K562 (cell line): ENCODE measurements at regions not wholly inside any gene's neighbourhood (a gene's known extent, or its start where the extent isn't known, plus 50 kb on each side); places are given as distances from the start of the nearest gene placed in this dataset.
"Not testable (repeated sequence)": the region's sequence is repeated elsewhere in the genome, so short reads cannot be mapped to it uniquely, and the experiment has no call there.

Experiments used
- ATAC-seq: fragments of 200-7000 bp; cut with Tn5 transposase; 3 replicates; pipeline ENCODE4 v1.9.1; 2020; ENCODE audit warnings: moderate library complexity
- BruUV-seq: library from RNA; stranded (reverse); fragments of 400-500 nt; replicated peaks from 2 replicates; lab custom pipeline; 2021; lab: Mats Ljungman, UMichigan
- CTCF ChIA-PET: fragments of 300-600 bp; formaldehyde crosslinking; extraction: SDS; loops from one replicate; lab custom pipeline; 2021; ENCODE audit warnings: low intra/inter-chr PET ratio; lab: Yijun Ruan, JAX
- POLR2A ChIA-PET: fragments of 300-600, 350-650 bp; sonication (Branson Sonifier 250); formaldehyde crosslinking; extraction: SDS; loops from one replicate; lab custom pipeline; 2021; ENCODE audit warnings: antibody characterized with exemption, inconsistent platforms; lab: Yijun Ruan, JAX
- DNase-seq, 4 experiments: peaks; one replicate each; pipeline versions ENCODE4 v3.0.0 to v3.0.0-alpha.2; 2011 to 2018; ENCODE audit warnings: low spot score in 3 of 4, mixed read lengths in 3 of 4; ENCODE audit errors: extremely low read depth in 1 of 4
- FAIRE-seq: peaks from 2 replicates; lab custom pipeline; 2011; peaks lifted over from hg19 to GRCh38; lab: Jason Lieb, UNC
- H2AFZ ChIP-seq: 2 replicates; pipeline ENCODE4 v1.6.0; 2011; ENCODE audit warnings: low read depth, low read length, control low read depth, inconsistent platforms
- H3K27ac ChIP-seq: fragments of 200-600 bp; 3 replicates; pipeline ENCODE4 v1.8.0; 2011; ENCODE audit warnings: low read depth, mild to moderate bottlenecking, control low read depth, inconsistent platforms, low read length, moderate library complexity, mixed read lengths; ENCODE audit errors: extremely low read depth
- H3K27me3 ChIP-seq, 2 experiments: fragments of 300-600 bp in 1 of 2; 2 replicates in 1 of 2; 3 replicates in 1 of 2; pipeline versions ENCODE4 v1.6.0 to v1.8.0; 2011; ENCODE audit warnings: inconsistent platforms in 2 of 2, low read length in 2 of 2, mild to moderate bottlenecking in 1 of 2, mixed read lengths in 1 of 2, moderate library complexity in 1 of 2; ENCODE audit not compliant: control insufficient read depth in 2 of 2, insufficient read depth in 2 of 2
- H3K36me3 ChIP-seq: fragments of 300-600 bp; 3 replicates; pipeline ENCODE4 v1.8.0; 2011; ENCODE audit warnings: mild to moderate bottlenecking, low read length, inconsistent platforms; ENCODE audit not compliant: control insufficient read depth, insufficient read depth
- H3K4me1 ChIP-seq, 2 experiments: fragments of 200-600 bp in 1 of 2; replicated peaks in 1 of 2; 2 replicates in 1 of 2; 3 replicates in 1 of 2; pipeline versions ENCODE4 v1.5.1 to v1.8.0; 2011; ENCODE audit warnings: inconsistent platforms in 2 of 2, low read length in 2 of 2, mild to moderate bottlenecking in 1 of 2, mixed read lengths in 1 of 2, moderate library complexity in 1 of 2; ENCODE audit not compliant: control insufficient read depth in 2 of 2, insufficient read depth in 2 of 2
- H3K4me2 ChIP-seq: 2 replicates; pipeline ENCODE4 v1.6.1; 2011; ENCODE audit warnings: low read length, control low read depth, inconsistent platforms, mixed read lengths; ENCODE audit not compliant: insufficient read depth
- H3K4me3 ChIP-seq: fragments of 200-600 bp; sonication (generic), shearing (Covaris generic); 2 replicates; pipeline ENCODE4 v1.5.1; 2016; ENCODE audit warnings: control low read depth, inconsistent platforms
- H3K79me2 ChIP-seq: fragments of 200-600 bp; 3 replicates; pipeline ENCODE4 v1.8.0; 2011; ENCODE audit warnings: low read length, inconsistent platforms; ENCODE audit not compliant: control insufficient read depth, insufficient read depth
- H3K9ac ChIP-seq, 2 experiments: 2 replicates each; pipeline versions ENCODE4 v1.6.0 to v1.6.1; 2011; ENCODE audit warnings: low read depth in 2 of 2, low read length in 2 of 2, control low read depth in 1 of 2, inconsistent platforms in 1 of 2, mild to moderate bottlenecking in 1 of 2, mixed read lengths in 1 of 2; ENCODE audit not compliant: insufficient read depth in 1 of 2
- H3K9me1 ChIP-seq: one replicate; pipeline ENCODE4 v1.6.0; 2011; ENCODE audit warnings: inconsistent platforms, mild to moderate bottlenecking, low read length, moderate library complexity; ENCODE audit not compliant: control insufficient read depth, insufficient read depth
- H3K9me3 ChIP-seq: replicated peaks from 2 replicates; pipeline ENCODE4 v1.5.1; 2011; ENCODE audit warnings: low read depth, low read length, inconsistent platforms; ENCODE audit not compliant: control insufficient read depth, insufficient read depth
- H4K20me1 ChIP-seq: replicated peaks from 2 replicates; pipeline ENCODE4 v1.6.1; 2011; ENCODE audit warnings: low read length, inconsistent platforms, mixed read lengths; ENCODE audit not compliant: control insufficient read depth, insufficient read depth
- ATF7 ChIP-seq: fragments of 450-650 bp; IDR thresholded peaks from 2 replicates; pipeline ENCODE4 v1.7.1; 2014; ENCODE audit warnings: mild to moderate bottlenecking, moderate library complexity
- CREM ChIP-seq: IDR thresholded peaks from 2 replicates; pipeline ENCODE4 v1.6.1; 2014; ENCODE audit warnings: antibody characterized with exemption, low read depth
- DIDO1 ChIP-seq: fragments of 450-650 bp; IDR thresholded peaks from 2 replicates; pipeline ENCODE4 v1.6.1; 2016; ENCODE audit warnings: low read depth, missing biosample characterization, missing genetic modification characterization
- EGR1 ChIP-seq: fragments of 450-650 bp; conservative IDR thresholded peaks from 2 replicates; pipeline ENCODE4 v1.6.1; 2017; ENCODE audit warnings: mild to moderate bottlenecking
- EP400 ChIP-seq: fragments of 450-650 bp; IDR thresholded peaks from 2 replicates; pipeline ENCODE4 v1.6.1; 2017; ENCODE audit warnings: antibody characterized with exemption, mild to moderate bottlenecking, moderate library complexity
- FOXA3 ChIP-seq, 2 experiments: fragments of 450-650 bp in 1 of 2; sonication (generic) in 1 of 2; formaldehyde crosslinking; IDR thresholded peaks in 1 of 2; conservative IDR thresholded peaks in 1 of 2; 2 replicates each; pipeline versions ENCODE4 v1.4.0 to v1.8.0; 2020 to 2022; ENCODE audit warnings: mild to moderate bottlenecking in 2 of 2, missing genetic modification reagents in 1 of 2
- HDAC1 ChIP-seq, 2 experiments: fragments of 450-650 bp; IDR thresholded peaks; 2 replicates each; pipeline ENCODE4 v1.6.1; 2016 to 2017; ENCODE audit warnings: inconsistent platforms in 1 of 2, mild to moderate bottlenecking in 1 of 2, moderate library complexity in 1 of 2
- MTA3 ChIP-seq: fragments of 450-650 bp; formaldehyde crosslinking; IDR thresholded peaks from 2 replicates; pipeline ENCODE4 v1.6.1; 2017; ENCODE audit warnings: mild to moderate bottlenecking, borderline replicate concordance
- NCOR1 ChIP-seq: fragments of 450-650 bp; IDR thresholded peaks from 2 replicates; pipeline ENCODE4 v1.6.1; 2016; ENCODE audit warnings: mild to moderate bottlenecking, moderate library complexity
- NFRKB ChIP-seq: fragments of 450-650 bp; IDR thresholded peaks from 2 replicates; pipeline ENCODE4 v1.6.1; 2016; ENCODE audit warnings: low read depth
- NR2C2 ChIP-seq, 2 experiments: fragments of 200-800 bp in 1 of 2; sonication (Bioruptor generic) in 1 of 2; sonication (generic) in 1 of 2; formaldehyde crosslinking in 1 of 2; IDR thresholded peaks; 2 replicates each; pipeline versions ENCODE4 v1.6.1 to v1.8.0; 2016 to 2022; ENCODE audit warnings: mild to moderate bottlenecking in 1 of 2, missing compliant biosample characterization in 1 of 2, missing genetic modification characterization in 1 of 2, missing genetic modification reagents in 1 of 2
- NR4A1 ChIP-seq, 2 experiments: fragments of 250-450 bp in 1 of 2; fragments of 450-650 bp in 1 of 2; sonication (Bioruptor Pico) in 1 of 2; IDR thresholded peaks; 2 replicates each; pipeline versions ENCODE4 v1.4.0 to v1.6.1; 2016 to 2020; ENCODE audit warnings: mild to moderate bottlenecking in 2 of 2, missing compliant biosample characterization in 1 of 2, missing genetic modification characterization in 1 of 2, moderate library complexity in 1 of 2
- RBFOX2 ChIP-seq: fragments of 200-400 bp; formaldehyde crosslinking; IDR thresholded peaks from 2 replicates; pipeline ENCODE4 v1.6.1; 2017; ENCODE audit warnings: low read depth, mild to moderate bottlenecking, low read length, moderate library complexity
- SMARCA4 ChIP-seq: fragments of 450-650 bp; IDR thresholded peaks from 2 replicates; pipeline ENCODE4 v1.6.1; 2016
- SMARCE1 ChIP-seq: fragments of 450-650 bp; IDR thresholded peaks from 2 replicates; pipeline ENCODE4 v1.7.1; 2016; ENCODE audit warnings: mild to moderate bottlenecking
- TOE1 ChIP-seq, 2 experiments: fragments of 450-650 bp in 1 of 2; sonication (generic) in 1 of 2; formaldehyde crosslinking in 1 of 2; IDR thresholded peaks; 2 replicates each; pipeline versions ENCODE4 v1.7.1 to v1.8.0; 2016 to 2022; ENCODE audit warnings: borderline replicate concordance in 2 of 2, mild to moderate bottlenecking in 2 of 2, antibody characterized with exemption in 1 of 2, inconsistent platforms in 1 of 2, low read depth in 1 of 2, missing genetic modification reagents in 1 of 2, moderate library complexity in 1 of 2
- ZEB2 ChIP-seq: fragments of 450-650 bp; IDR thresholded peaks from 2 replicates; pipeline ENCODE4 v1.6.1; 2016
- WGBS: fragments of 100-300 bp; shearing (Covaris generic); methylation state at CpG from one replicate; pipeline ENCODE4 v1.1.6; 2016; ENCODE audit warnings: low coverage, mixed read lengths; ENCODE audit not compliant: insufficient coverage; ENCODE audit errors: missing lambda C conversion rate; 5-methylcytosine and 5-hydroxymethylcytosine counted together
- in situ Hi-C: fragments of 300-500 bp; cut with MboI; formaldehyde crosslinking; loops from 4 replicates; pipeline ENCODE4 v1.15.0; 2018; ENCODE audit warnings: inconsistent platforms, mixed read lengths
- intact Hi-C: fragments of 100-400 bp; cut with micrococcal nuclease; formaldehyde crosslinking; loops from 2 replicates; pipeline ENCODE4 v1.14.2; 2022
- TF ChIP-seq, protein P1 (sequence below), 2 experiments: IDR thresholded peaks in 1 of 2; conservative IDR thresholded peaks in 1 of 2; 2 replicates each; pipeline ENCODE4 v1.6.1; 2016; ENCODE audit warnings: low read depth in 2 of 2, mild to moderate bottlenecking in 1 of 2, missing compliant biosample characterization in 1 of 2, missing genetic modification characterization in 1 of 2, moderate library complexity in 1 of 2

DNA sequence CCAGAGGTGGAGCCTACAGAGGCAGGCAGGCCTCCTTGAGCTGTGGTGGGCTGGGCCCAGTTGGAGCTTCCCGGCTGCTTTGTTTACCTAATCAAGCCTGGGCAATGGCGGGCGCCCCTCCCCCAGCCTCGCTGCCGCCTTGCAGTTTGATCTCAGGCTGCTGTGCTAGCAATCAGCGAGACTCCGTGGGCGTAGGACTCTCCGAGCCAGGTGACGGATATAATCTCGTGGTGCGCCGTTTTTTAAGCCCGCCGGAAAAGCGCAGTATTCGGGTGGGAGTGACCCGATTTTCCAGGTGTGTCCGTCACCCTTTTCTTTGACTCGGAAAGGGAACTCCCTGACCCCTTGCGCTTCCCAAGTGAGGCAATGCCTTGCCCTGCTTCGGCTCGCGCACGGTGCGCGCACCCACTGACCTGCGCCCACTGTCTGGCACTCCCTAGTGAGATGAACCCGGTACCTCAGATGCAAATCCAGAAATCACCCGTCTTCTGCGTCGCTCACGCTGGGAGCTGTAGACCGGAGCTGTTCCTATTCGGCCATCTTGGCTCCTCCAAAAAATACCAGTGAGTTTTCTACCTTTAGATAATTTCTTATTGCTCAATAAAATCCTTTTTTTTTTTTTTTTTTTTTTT is 118.5 kb upstream of the TBC1D5 start:
- POLR2A ChIA-PET; in situ Hi-C loops; H3K4me1 ChIP-seq; intact Hi-C loops; H3K79me2 ChIP-seq; H4K20me1 ChIP-seq; FAIRE-seq; H3K36me3 ChIP-seq; H3K9me3 ChIP-seq; CTCF ChIA-PET; H3K27me3 ChIP-seq; H3K9me1 ChIP-seq; TF ChIP-seq NR2C2 (CRISPR knock-in tag; IDR thresholded peaks at IDR 0.05); NR4A1 (CRISPR knock-in tag; IDR thresholded peaks at IDR 0.05); TOE1 (CRISPR knock-in tag; IDR thresholded peaks at IDR 0.05; ENCODE audit: borderline replicate concordance, low read depth): not testable (repeated sequence)
- Histone ChIP-seq H3K9ac (peak overlapping the region; percentile 77 to 88), H3K27ac (peak overlapping the region; percentile 70), H3K4me3 (peak overlapping the region; percentile 40), H2AFZ (peak overlapping the region; percentile 79), H3K4me2 (peak overlapping the region; percentile 67; the same call in 1 of the 2 replicates)
- TSS peak; percentile 67 for BruUV-seq
- DNase-seq: peak in 1 of 4 experiments; percentile 47
- ATAC-seq: peak; percentile 72
- WGBS: 7% methylated on average over 27 of the region's 35 CpGs
- TF ChIP-seq NCOR1: peak; percentile 31; the same call in 1 of the 2 replicates
- TF ChIP-seq FOXA3 (CRISPR knock-in tag; conservative IDR thresholded peaks at IDR 0.05 in 1 of 2, IDR thresholded peaks at IDR 0.05 in 1 of 2): peak; percentile 68 to 93; a peak in 3 of 4 replicates
- peak; percentile 38; the same call in 1 of the 2 replicates for TF ChIP-seq NR2C2 (tag; IDR thresholded peaks at IDR 0.05)
- TF ChIP-seq ATF7: peak; percentile 74
- TF ChIP-seq MTA3: 0 out of 2 replicates have a peak, but pooled peaks have one; percentile 53
- TF ChIP-seq CREM: peak; percentile 29; the same call in 1 of the 2 replicates
- TF ChIP-seq DIDO1 (tag): 0 out of 2 replicates have a peak, but pooled peaks have one; percentile 49
- TF ChIP-seq NR4A1 (tag; IDR thresholded peaks at IDR 0.05): 0 out of 2 replicates have a peak, but pooled peaks have one; percentile 35
- peak; percentile 58 for TF ChIP-seq RBFOX2
- TF ChIP-seq SMARCE1: 0 out of 2 replicates have a peak, but pooled peaks have one; percentile 59
- peak; percentile 62 for TF ChIP-seq EP400
- TF ChIP-seq, protein P1, sequence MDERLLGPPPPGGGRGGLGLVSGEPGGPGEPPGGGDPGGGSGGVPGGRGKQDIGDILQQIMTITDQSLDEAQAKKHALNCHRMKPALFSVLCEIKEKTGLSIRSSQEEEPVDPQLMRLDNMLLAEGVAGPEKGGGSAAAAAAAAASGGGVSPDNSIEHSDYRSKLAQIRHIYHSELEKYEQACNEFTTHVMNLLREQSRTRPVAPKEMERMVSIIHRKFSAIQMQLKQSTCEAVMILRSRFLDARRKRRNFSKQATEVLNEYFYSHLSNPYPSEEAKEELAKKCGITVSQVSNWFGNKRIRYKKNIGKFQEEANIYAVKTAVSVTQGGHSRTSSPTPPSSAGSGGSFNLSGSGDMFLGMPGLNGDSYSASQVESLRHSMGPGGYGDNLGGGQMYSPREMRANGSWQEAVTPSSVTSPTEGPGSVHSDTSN (CRISPR knock-in tag; IDR thresholded peaks at IDR 0.05; ENCODE audit: low read depth): not testable (repeated sequence)
- TF ChIP-seq, protein P1 (tag; conservative IDR thresholded peaks at IDR 0.05; ENCODE audit: low read depth): peak; percentile 42; the same call in 1 of the 2 replicates
- peak; percentile 93 for TF ChIP-seq NFRKB
- TF ChIP-seq SMARCA4: peak; percentile 37
- peak in 1 of 2 experiments; percentile 51; a peak in 2 of 4 replicates for TF ChIP-seq HDAC1 (IDR thresholded peaks at IDR 0.05)
- TF ChIP-seq TOE1 (IDR thresholded peaks at IDR 0.05; ENCODE audit: borderline replicate concordance): peak; percentile 57
- peak; percentile 79 for TF ChIP-seq ZEB2
- peak; percentile 88 for TF ChIP-seq EGR1
